ENCODE measurements at regions not wholly inside any gene's neighbourhood (a gene's known extent, or its start where the extent isn't known, plus 50 kb on each side); places are given as distances from the start of the nearest gene placed in this dataset.

- peak; percentile 17 for DNase-seq (ENCODE audit: low read depth, low spot score)
- no peak overlapping the region for H3K4me3 ChIP-seq (ENCODE audit: low read length)
These were observed 50.6 kb upstream of the MRPS6 start for GRCh38 chr21:34022627-34023335.

GRCh38 chr21:34021726-34022125 lies 51.7 kb upstream of the MRPS6 start:
- H3K4me3 ChIP-seq (ENCODE audit: low read length), result no peak overlapping the region
- DNase-seq (ENCODE audit: low read depth, low spot score), result no peak

GRCh38 chr21:34020983-34021553 lies 52.3 kb upstream of the MRPS6 start:
- no peak for DNase-seq (ENCODE audit: low read depth, low spot score)
- H3K4me3 ChIP-seq (ENCODE audit: low read length), result no peak overlapping the region

GRCh38 chr21:34020005-34020847 lies 53.2 kb upstream of the MRPS6 start:
- no peak for DNase-seq (ENCODE audit: low read depth, low spot score)
- no peak overlapping the region for H3K4me3 ChIP-seq (ENCODE audit: low read length)

- no peak overlapping the region for H3K4me3 ChIP-seq (ENCODE audit: low read length)
- no peak for DNase-seq (ENCODE audit: low read depth, low spot score)
These were observed 54.0 kb upstream of the MRPS6 start for GRCh38 chr21:34019402-34019801.

- DNase-seq (ENCODE audit: low read depth, low spot score), result no peak
- H3K4me3 ChIP-seq (ENCODE audit: low read length), result no peak overlapping the region
These were observed 54.5 kb upstream of the MRPS6 start for GRCh38 chr21:34018910-34019309.

GRCh38 chr21:34018185-34018584 lies 55.2 kb upstream of the MRPS6 start:
- H3K4me3 ChIP-seq (ENCODE audit: low read length), result no peak overlapping the region
- no peak for DNase-seq (ENCODE audit: low read depth, low spot score)

- no peak for DNase-seq (ENCODE audit: low read depth, low spot score)
- no peak overlapping the region for H3K4me3 ChIP-seq (ENCODE audit: low read length)
These were observed 56.1 kb upstream of the MRPS6 start for GRCh38 chr21:34017039-34017961.

- no peak for DNase-seq (ENCODE audit: low read depth, low spot score)
- H3K4me3 ChIP-seq (ENCODE audit: low read length), result no peak overlapping the region
These were observed 60.7 kb upstream of the MRPS6 start for GRCh38 chr21:34012640-34013039.

- no peak for DNase-seq (ENCODE audit: low read depth, low spot score)
- H3K4me3 ChIP-seq (ENCODE audit: low read length), result no peak overlapping the region
These were observed 61.7 kb upstream of the MRPS6 start for GRCh38 chr21:34011660-34012059.

GRCh38 chr21:34009193-34009592 lies 64.2 kb upstream of the MRPS6 start:
- H3K4me3 ChIP-seq (ENCODE audit: low read length), result no peak overlapping the region
- DNase-seq (ENCODE audit: low read depth, low spot score), result no peak

- no peak overlapping the region for H3K4me3 ChIP-seq (ENCODE audit: low read length)
- DNase-seq (ENCODE audit: low read depth, low spot score), result no peak
These were observed 64.8 kb upstream of the MRPS6 start for GRCh38 chr21:34008618-34009017.

GRCh38 chr21:34006611-34007168 lies 66.7 kb upstream of the MRPS6 start:
- DNase-seq (ENCODE audit: low read depth, low spot score), result no peak
- H3K4me3 ChIP-seq (ENCODE audit: low read length), result no peak overlapping the region

GRCh38 chr21:34004974-34005373 lies 68.4 kb upstream of the MRPS6 start:
- DNase-seq (ENCODE audit: low read depth, low spot score), result no peak
- H3K4me3 ChIP-seq (ENCODE audit: low read length), result no peak overlapping the region

GRCh38 chr21:34004013-34004938 lies 69.1 kb upstream of the MRPS6 start:
- H3K4me3 ChIP-seq (ENCODE audit: low read length), result no peak overlapping the region
- DNase-seq (ENCODE audit: low read depth, low spot score), result no peak

- no peak for DNase-seq (ENCODE audit: low read depth, low spot score)
- no peak overlapping the region for H3K4me3 ChIP-seq (ENCODE audit: low read length)
These were observed 70.0 kb upstream of the MRPS6 start for GRCh38 chr21:34003428-34003827.

GRCh38 chr21:34000375-34000774 lies 73.0 kb upstream of the MRPS6 start:
- no peak overlapping the region for H3K4me3 ChIP-seq (ENCODE audit: low read length)
- DNase-seq (ENCODE audit: low read depth, low spot score), result no peak

- no peak overlapping the region for H3K4me3 ChIP-seq (ENCODE audit: low read length)
- DNase-seq (ENCODE audit: low read depth, low spot score), result no peak
These were observed 74.6 kb upstream of the MRPS6 start for GRCh38 chr21:33998809-33999208.

Data from Jurkat, Clone E6-1 (cell line).